ENCODE measurements at regions not wholly inside any gene's neighbourhood (a gene's known extent, or its start where the extent isn't known, plus 50 kb on each side); places are given as distances from the start of the nearest gene placed in this dataset.

GRCh38 chr3:70120357-70120966, 120.9 kb downstream of the SAMMSON start:
- peak; percentile 34 to 68 for DNase-seq (ENCODE audit: low read depth in 2 of 2)

- no peak for DNase-seq (ENCODE audit: low read depth in 2 of 2)
Observed at GRCh38 chr3:70127192-70127591, 127.7 kb downstream of the SAMMSON start.

- DNase-seq (ENCODE audit: low read depth in 2 of 2) = no peak
Observed at GRCh38 chr3:70137366-70137765, 137.8 kb downstream of the SAMMSON start.

- DNase-seq (ENCODE audit: low read depth in 2 of 2) = no peak
Observed at GRCh38 chr3:70138606-70139005, 139.1 kb downstream of the SAMMSON start.

All from stimulated activated CD4-positive, alpha-beta T cell treated with anti-CD3 and anti-CD28 coated beads, Interleukin-12 subunit alpha, Interleukin-12 subunit beta, amount 100 ng/mL, for 24 hours (primary cell).